ENCODE measurements at regions not wholly inside any gene's neighbourhood (a gene's known extent, or its start where the extent isn't known, plus 50 kb on each side); places are given as distances from the start of the nearest gene placed in this dataset.

GRCh38 chr6:14384175-14384949, 266.8 kb downstream of the CD83 start:
- CTCF ChIA-PET = interaction anchor here (0.6 to 1.3 kb wide), 3 partner anchors 13 to 1240 kb away, joined by 3 read pairs; no protein-coding TSS in a partner anchor

GRCh38 chr6:14386263-14386662, 268.7 kb downstream of the CD83 start:
- Histone ChIP-seq H2AFZ (ENCODE audit: low read depth) (no peak overlapping the region), H3K9me3 (no peaks in the 10 kb centered on the region), H3K27me3 (ENCODE audit: insufficient read depth) (no peaks in the 10 kb centered on the region), H3K79me2 (ENCODE audit: insufficient read depth) (no peaks in the 10 kb centered on the region), H3K36me3 (replicated peaks in 1 of 2; ENCODE audit: control insufficient read depth in 1 of 2, insufficient read depth in 2 of 2, low read length in 1 of 2) (no peaks in the 10 kb centered on the region), H3K27ac (ENCODE audit: low read depth in 2 of 2, low read length in 1 of 2) (no peak overlapping the region), H3K9ac (no peak overlapping the region), H4K20me1 (ENCODE audit: insufficient read depth) (no peaks in the 10 kb centered on the region), H3K4me1 (ENCODE audit: control insufficient read depth in 1 of 2, insufficient read depth in 2 of 2, low read depth in 1 of 2, low read length in 1 of 2) (peaks cover 0 to 9% of the 10 kb centered on the region in 2 experiments; a peak in 2 of 4 replicates), H3K4me2 (no peak overlapping the region), H3K9me2 (no peaks in the 10 kb centered on the region), H3K4me3 (ENCODE audit: low read depth in 2 of 2, low read length in 1 of 2) (no peak overlapping the region), H3F3A (replicated peaks; ENCODE audit: insufficient read depth) (no peaks in the 10 kb centered on the region)
- no peak for DNase-seq
- POLR2A ChIA-PET = no interaction called here
- no peak for TF ChIP-seq TEAD4 (IDR thresholded peaks at IDR 0.05; ENCODE audit: borderline replicate concordance, insufficient read depth)
- no peak for TF ChIP-seq RCOR1 (IDR thresholded peaks at IDR 0.05; ENCODE audit: low read length)
- TF ChIP-seq TAF1 (IDR thresholded peaks at IDR 0.05; ENCODE audit: borderline replicate concordance, low read depth, low read length) = no peak
- no peak for TF ChIP-seq MXI1 (IDR thresholded peaks at IDR 0.05; ENCODE audit: low read depth, low read length)
- no peak for TF ChIP-seq MEF2A (IDR thresholded peaks at IDR 0.05; ENCODE audit: borderline replicate concordance, low read depth)
- TF ChIP-seq EZH2phosphoT487 (IDR thresholded peaks at IDR 0.05; ENCODE audit: borderline replicate concordance, low read depth) = no peak
- TF ChIP-seq RFX5 (IDR thresholded peaks at IDR 0.05; ENCODE audit: low read length) = no peak
- no peak for TF ChIP-seq REST (IDR thresholded peaks at IDR 0.05; ENCODE audit: low read depth, low read length)
- no peak for TF ChIP-seq PBX3 (IDR thresholded peaks at IDR 0.05)
- no peak for TF ChIP-seq MAX (IDR thresholded peaks at IDR 0.05; ENCODE audit: low read depth)
- CTCF ChIA-PET = no interaction called here
- WGBS (ENCODE audit: low lambda C conversion rate) = 54% methylated on average over 2 of the region's 2 CpGs

More at GRCh38 chr6:14384175-14384949, 266.8 kb downstream of the CD83 start:
- POLR2A ChIA-PET = no interaction called here
- TF ChIP-seq GATA2 (CRISPR knock-in tag; IDR thresholded peaks at IDR 0.05) (peak; percentile 13; the same call in 1 of the 2 replicates), NFIC (IDR thresholded peaks at IDR 0.05; ENCODE audit: borderline replicate concordance) (no peak)
- Histone ChIP-seq H3F3A (replicated peaks; ENCODE audit: insufficient read depth) (no peaks in the 10 kb centered on the region), H2AFZ (ENCODE audit: low read depth) (no peak overlapping the region), H3K4me1 (ENCODE audit: control insufficient read depth in 1 of 2, insufficient read depth in 2 of 2, low read depth in 1 of 2, low read length in 1 of 2) (peaks cover 0 to 9% of the 10 kb centered on the region in 2 experiments; a peak in 2 of 4 replicates), H4K20me1 (ENCODE audit: insufficient read depth) (no peaks in the 10 kb centered on the region), H3K9ac (no peak overlapping the region), H3K4me2 (no peak overlapping the region), H3K27me3 (ENCODE audit: insufficient read depth) (no peaks in the 10 kb centered on the region), H3K9me3 (no peaks in the 10 kb centered on the region), H3K27ac (ENCODE audit: low read depth in 2 of 2, low read length in 1 of 2) (no peak overlapping the region), H3K9me2 (no peaks in the 10 kb centered on the region), H3K4me3 (ENCODE audit: low read depth in 2 of 2, low read length in 1 of 2) (no peak overlapping the region), H3K36me3 (replicated peaks in 1 of 2; ENCODE audit: control insufficient read depth in 1 of 2, insufficient read depth in 2 of 2, low read length in 1 of 2) (no peaks in the 10 kb centered on the region), H3K79me2 (ENCODE audit: insufficient read depth) (no peaks in the 10 kb centered on the region)
- 47% methylated on average over 6 of the region's 6 CpGs for WGBS (ENCODE audit: low lambda C conversion rate)
- no peak for DNase-seq

All from SK-N-SH (cell line).